GM21515 (cell line): ENCODE measurements at regions not wholly inside any gene's neighbourhood (a gene's known extent, or its start where the extent isn't known, plus 50 kb on each side); places are given as distances from the start of the nearest gene placed in this dataset.

Source experiments
- ATAC-seq: cut with Tn5 transposase; IDR thresholded peaks from one replicate; pipeline ENCODE4 v1.9.1; 2021; ENCODE audit not compliant: unreplicated experiment

GRCh38 chr16:17520561-17520960, 49.8 kb upstream of the XYLT1 start:
- no peak for ATAC-seq
